MM.1S (cell line): ENCODE measurements at regions not wholly inside any gene's neighbourhood (a gene's known extent, or its start where the extent isn't known, plus 50 kb on each side); places are given as distances from the start of the nearest gene placed in this dataset.

Experiments used
- DNase-seq: peaks from one replicate; pipeline ENCODE4 v3.0.0-alpha.2; 2015
- H2AFZ ChIP-seq: fragments of 300-600 bp; sonication (generic); 2 replicates; pipeline ENCODE4 v1.6.0; 2016; ENCODE audit warnings: antibody characterized with exemption, low read length
- H3F3A ChIP-seq: fragments of 300-600 bp; sonication (generic); 2 replicates; pipeline ENCODE4 v1.6.1; 2016; ENCODE audit warnings: mild to moderate bottlenecking, antibody characterized with exemption, low read length, moderate library complexity, mixed read lengths; ENCODE audit not compliant: insufficient read depth
- H3K27ac ChIP-seq: fragments of 300-600 bp; sonication (generic); 2 replicates; pipeline ENCODE4 v1.5.1; 2016; ENCODE audit warnings: mild to moderate bottlenecking, low read length
- H3K27me3 ChIP-seq: fragments of 300-600 bp; sonication (generic); replicated peaks from 2 replicates; pipeline ENCODE4 v1.6.0; 2016; ENCODE audit warnings: low read length; ENCODE audit not compliant: insufficient read depth
- H3K36me3 ChIP-seq: fragments of 300-600 bp; sonication (generic); replicated peaks from 2 replicates; pipeline ENCODE4 v1.6.1; 2016; ENCODE audit warnings: mild to moderate bottlenecking, low read length, mixed read lengths; ENCODE audit not compliant: insufficient read depth
- H3K4me1 ChIP-seq: fragments of 300-600 bp; sonication (generic); 2 replicates; pipeline ENCODE4 v1.6.1; 2016; ENCODE audit warnings: low read length, mixed read lengths
- H3K4me2 ChIP-seq: fragments of 300-600 bp; sonication (generic); 2 replicates; pipeline ENCODE4 v1.6.0; 2016; ENCODE audit warnings: low read depth, low read length
- H3K4me3 ChIP-seq: fragments of 300-600 bp; sonication (generic); 2 replicates; pipeline ENCODE4 v1.5.1; 2016; ENCODE audit warnings: low read length, mixed read lengths
- H3K79me2 ChIP-seq: fragments of 300-600 bp; sonication (generic); 2 replicates; pipeline ENCODE4 v1.6.1; 2016; ENCODE audit warnings: mixed run types, low read length, mixed read lengths
- H3K9ac ChIP-seq: fragments of 300-600 bp; sonication (generic); 2 replicates; pipeline ENCODE4 v1.6.1; 2016; ENCODE audit warnings: low read length, mixed read lengths
- H3K9me2 ChIP-seq: fragments of 300-600 bp; sonication (generic); replicated peaks from 2 replicates; pipeline ENCODE4 v1.6.1; 2016; ENCODE audit warnings: mild to moderate bottlenecking, low read length, mixed read lengths; ENCODE audit not compliant: insufficient read depth
- H3K9me3 ChIP-seq: fragments of 300-600 bp; sonication (generic); replicated peaks from 2 replicates; pipeline ENCODE4 v1.6.1; 2016; ENCODE audit warnings: mild to moderate bottlenecking, low read length, mixed read lengths; ENCODE audit not compliant: insufficient read depth
- H4K20me1 ChIP-seq: fragments of 300-600 bp; sonication (generic); 2 replicates; pipeline ENCODE4 v1.6.1; 2016; ENCODE audit warnings: mild to moderate bottlenecking, low read length, moderate library complexity, mixed read lengths; ENCODE audit not compliant: insufficient read depth
- CTCF ChIP-seq: fragments of 300-600 bp; sonication (generic); IDR thresholded peaks from 2 replicates; pipeline ENCODE4 v1.5.1; 2016; ENCODE audit warnings: antibody characterized with exemption, low read length, mixed read lengths
- EZH2 ChIP-seq: fragments of 300-600 bp; sonication (generic); optimal IDR thresholded peaks from 2 replicates; pipeline ENCODE3; 2017; ENCODE audit warnings: low read depth, mild to moderate bottlenecking, antibody characterized with exemption, low read length, mixed read lengths
- EZH2phosphoT487 ChIP-seq: fragments of 300-600 bp; sonication (generic); IDR thresholded peaks from 2 replicates; pipeline ENCODE4 v1.6.1; 2018; ENCODE audit warnings: antibody characterized with exemption, low read length

- Histone ChIP-seq H3K79me2 (no peaks in the 10 kb centered on the region), H3K36me3 (no peaks in the 10 kb centered on the region), H3K9ac (no peak overlapping the region), H3K27me3 (no peaks in the 10 kb centered on the region), H3K4me3 (no peak overlapping the region), H3F3A (no peaks in the 10 kb centered on the region), H3K9me3 (no peaks in the 10 kb centered on the region), H3K9me2 (no peaks in the 10 kb centered on the region), H3K4me1 (0 out of 2 replicates have a peak, but pooled peaks cover 1% of the 10 kb centered on the region), H3K4me2 (no peak overlapping the region), H3K27ac (no peak overlapping the region), H2AFZ (no peak overlapping the region), H4K20me1 (no peaks in the 10 kb centered on the region)
- TF ChIP-seq CTCF (no peak), EZH2 (no peak), EZH2phosphoT487 (no peak)
- no peak for DNase-seq
These were observed 385.2 kb upstream of the KLF6 start for GRCh38 chr10:4170181-4170580.

- Histone ChIP-seq H3K36me3 (no peaks in the 10 kb centered on the region), H3K9ac (no peak overlapping the region), H2AFZ (no peak overlapping the region), H3F3A (no peaks in the 10 kb centered on the region), H3K9me2 (no peaks in the 10 kb centered on the region), H3K4me3 (no peak overlapping the region), H3K4me1 (no peaks in the 10 kb centered on the region), H3K27me3 (no peaks in the 10 kb centered on the region), H3K4me2 (no peak overlapping the region), H3K27ac (no peak overlapping the region), H3K9me3 (no peaks in the 10 kb centered on the region), H4K20me1 (no peaks in the 10 kb centered on the region), H3K79me2 (no peaks in the 10 kb centered on the region)
- no peak for DNase-seq
- no peak for TF ChIP-seq EZH2
- no peak for TF ChIP-seq EZH2phosphoT487
- TF ChIP-seq CTCF = no peak
These were observed 384.4 kb upstream of the KLF6 start for GRCh38 chr10:4169448-4169847.

GRCh38 chr10:4167216-4167615 is 382.2 kb upstream of the KLF6 start:
- DNase-seq = no peak
- no peak for TF ChIP-seq EZH2phosphoT487
- no peak for TF ChIP-seq EZH2
- no peak for TF ChIP-seq CTCF
- Histone ChIP-seq H3K27ac (no peak overlapping the region), H3K4me3 (no peak overlapping the region), H3K9me3 (no peaks in the 10 kb centered on the region), H3K4me2 (no peak overlapping the region), H3K9ac (no peak overlapping the region), H3K79me2 (no peaks in the 10 kb centered on the region), H3F3A (no peaks in the 10 kb centered on the region), H3K4me1 (no peaks in the 10 kb centered on the region), H4K20me1 (no peaks in the 10 kb centered on the region), H3K27me3 (no peaks in the 10 kb centered on the region), H2AFZ (no peak overlapping the region), H3K9me2 (no peaks in the 10 kb centered on the region), H3K36me3 (no peaks in the 10 kb centered on the region)
